Suprapubic skin (tissue), 4 donors: ENCODE measurements at regions not wholly inside any gene's neighbourhood (a gene's known extent, or its start where the extent isn't known, plus 50 kb on each side); places are given as distances from the start of the nearest gene placed in this dataset.

ENCODE experiments used
- POLR2A ChIP-seq, 2 donors: fragments of 450-650 bp; IDR thresholded peaks; one replicate each; pipeline ENCODE4 v1.6.1; 2017; ENCODE audit warnings: antibody characterized with exemption in 2 of 2, mild to moderate bottlenecking in 2 of 2, moderate library complexity in 2 of 2
- POLR2AphosphoS5 ChIP-seq, 3 donors: sonication (generic); formaldehyde crosslinking; IDR thresholded peaks; one replicate each; pipeline ENCODE4 v1.6.1; 2017; ENCODE audit warnings: antibody characterized with exemption in 3 of 3
- TF ChIP-seq, protein P1 (sequence below), 2 donors: fragments of 200-600 bp in 1 of 2; fragments of 450-650 bp in 1 of 2; sonication (generic) in 1 of 2; IDR thresholded peaks; one replicate each; pipeline ENCODE4 v1.5.1; 2016 to 2019; ENCODE audit warnings: antibody characterized with exemption in 2 of 2, mild to moderate bottlenecking in 1 of 2, moderate library complexity in 1 of 2

DNA sequence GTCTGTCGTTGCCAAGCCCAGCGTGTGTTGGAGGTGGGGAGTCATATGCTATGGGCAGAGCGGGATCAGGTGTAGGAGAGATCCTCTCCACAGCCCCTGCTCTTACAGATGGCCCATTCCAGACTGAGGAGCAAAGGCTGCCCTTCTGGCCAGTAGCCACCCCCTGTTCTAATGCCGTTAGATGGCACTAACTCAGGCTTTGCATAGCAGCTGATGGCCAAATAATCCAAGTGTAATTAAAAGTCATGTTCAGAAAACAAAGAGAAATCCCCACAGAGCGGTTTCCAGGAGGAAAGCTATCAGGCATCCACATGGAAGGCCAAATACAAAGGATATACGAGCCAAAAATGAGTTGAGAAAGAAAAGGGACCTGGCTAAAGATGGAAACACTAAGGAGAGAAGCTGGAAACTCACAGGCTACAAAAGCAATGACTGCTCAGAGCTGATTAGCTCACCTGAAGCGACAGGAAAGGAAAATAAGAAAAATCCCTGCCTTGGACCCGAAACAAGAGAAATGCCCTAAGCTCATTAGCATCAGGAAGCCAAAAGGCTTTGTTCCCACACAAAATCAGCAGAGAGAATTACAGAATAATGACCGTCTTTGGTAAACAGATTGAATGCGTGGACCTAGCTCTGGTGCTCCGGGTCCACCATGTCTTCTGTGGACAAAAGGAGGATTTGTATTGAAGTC, 1002.4 kb upstream of the KLHL29 start:
- TF ChIP-seq, protein P1, sequence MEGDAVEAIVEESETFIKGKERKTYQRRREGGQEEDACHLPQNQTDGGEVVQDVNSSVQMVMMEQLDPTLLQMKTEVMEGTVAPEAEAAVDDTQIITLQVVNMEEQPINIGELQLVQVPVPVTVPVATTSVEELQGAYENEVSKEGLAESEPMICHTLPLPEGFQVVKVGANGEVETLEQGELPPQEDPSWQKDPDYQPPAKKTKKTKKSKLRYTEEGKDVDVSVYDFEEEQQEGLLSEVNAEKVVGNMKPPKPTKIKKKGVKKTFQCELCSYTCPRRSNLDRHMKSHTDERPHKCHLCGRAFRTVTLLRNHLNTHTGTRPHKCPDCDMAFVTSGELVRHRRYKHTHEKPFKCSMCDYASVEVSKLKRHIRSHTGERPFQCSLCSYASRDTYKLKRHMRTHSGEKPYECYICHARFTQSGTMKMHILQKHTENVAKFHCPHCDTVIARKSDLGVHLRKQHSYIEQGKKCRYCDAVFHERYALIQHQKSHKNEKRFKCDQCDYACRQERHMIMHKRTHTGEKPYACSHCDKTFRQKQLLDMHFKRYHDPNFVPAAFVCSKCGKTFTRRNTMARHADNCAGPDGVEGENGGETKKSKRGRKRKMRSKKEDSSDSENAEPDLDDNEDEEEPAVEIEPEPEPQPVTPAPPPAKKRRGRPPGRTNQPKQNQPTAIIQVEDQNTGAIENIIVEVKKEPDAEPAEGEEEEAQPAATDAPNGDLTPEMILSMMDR (IDR thresholded peaks at IDR 0.05): no peak
- TF ChIP-seq POLR2A (IDR thresholded peaks at IDR 0.05): no peak
- no peak for TF ChIP-seq POLR2AphosphoS5 (IDR thresholded peaks at IDR 0.05)
